K562 (cell line): ENCODE measurements at regions not wholly inside any gene's neighbourhood (a gene's known extent, or its start where the extent isn't known, plus 50 kb on each side); places are given as distances from the start of the nearest gene placed in this dataset.

Experiments
- ARID3A ChIP-seq: IDR thresholded peaks from 2 replicates; pipeline ENCODE4 v1.6.1; 2012; ENCODE audit warnings: low read depth, low read length, improper control_type of control experiment, borderline replicate concordance
- CXXC5 ChIP-seq: fragments of 250-450 bp; sonication (Bioruptor Pico); IDR thresholded peaks from 2 replicates; pipeline ENCODE4 v1.8.0; 2022; ENCODE audit warnings: inconsistent platforms, mild to moderate bottlenecking, moderate library complexity
- ETV1 ChIP-seq: fragments of 450-650 bp; conservative IDR thresholded peaks from 2 replicates; pipeline ENCODE4 v1.6.1; 2016; ENCODE audit warnings: missing genetic modification characterization, control low read depth, low read depth, missing compliant biosample characterization
- GATAD2B ChIP-seq: fragments of 450-650 bp; IDR thresholded peaks from 2 replicates; pipeline ENCODE4 v1.6.1; 2017; ENCODE audit warnings: mild to moderate bottlenecking, borderline replicate concordance
- NFRKB ChIP-seq: fragments of 450-650 bp; IDR thresholded peaks from 2 replicates; pipeline ENCODE4 v1.6.1; 2016; ENCODE audit warnings: low read depth
- SMAD3 ChIP-seq: fragments of 450-650 bp; formaldehyde crosslinking; conservative IDR thresholded peaks from 2 replicates; pipeline ENCODE4 v1.4.0; 2020; ENCODE audit warnings: mild to moderate bottlenecking
- ZNF24 ChIP-seq: fragments of 450-650 bp; IDR thresholded peaks from 2 replicates; pipeline ENCODE4 v1.6.1; 2016
- ZNF354B ChIP-seq: fragments of 250-450 bp; sonication (Bioruptor Pico); IDR thresholded peaks from 2 replicates; pipeline ENCODE4 v1.4.0; 2020
- ZNF512 ChIP-seq: IDR thresholded peaks from 2 replicates; pipeline ENCODE4 v1.6.1; 2016; ENCODE audit warnings: missing genetic modification characterization, missing compliant biosample characterization

- TF ChIP-seq ARID3A (no peak), ZNF354B (CRISPR knock-in tag) (no peak), NFRKB (peak; percentile 62; the same call in 1 of the 2 replicates), SMAD3 (no peak), ZNF24 (no peak), CXXC5 (CRISPR knock-in tag) (peak; percentile 62), ZNF512 (tag) (peak; percentile 34; the same call in 1 of the 2 replicates), GATAD2B (no peak), ETV1 (tag) (no peak)
- TF ChIP-seq, all 486 proteins: peak for 110
Measured at GRCh38 chr2:144703852-144704708, 184.2 kb upstream of the ZEB2 start (continued).
